ENCODE measurements at regions not wholly inside any gene's neighbourhood (a gene's known extent, or its start where the extent isn't known, plus 50 kb on each side); places are given as distances from the start of the nearest gene placed in this dataset.

- H3K4me3 ChIP-seq (ENCODE audit: low read depth, low read length) = no peak overlapping the region
- no peak for TF ChIP-seq CTCF (IDR thresholded peaks at IDR 0.05; ENCODE audit: insufficient read depth, low read depth, low read length)
- no peak for DNase-seq (ENCODE audit: low read depth)
Observed at GRCh38 chr3:178182337-178182779, 353.9 kb upstream of the KCNMB2 start.

GRCh38 chr3:178184833-178185232, 351.4 kb upstream of the KCNMB2 start:
- no peak for TF ChIP-seq CTCF (IDR thresholded peaks at IDR 0.05; ENCODE audit: insufficient read depth, low read depth, low read length)
- no peak for DNase-seq (ENCODE audit: low read depth)
- H3K4me3 ChIP-seq (ENCODE audit: low read depth, low read length) = no peak overlapping the region

- H3K4me3 ChIP-seq (ENCODE audit: low read depth, low read length) = no peak overlapping the region
- no peak for TF ChIP-seq CTCF (IDR thresholded peaks at IDR 0.05; ENCODE audit: insufficient read depth, low read depth, low read length)
- no peak for DNase-seq (ENCODE audit: low read depth)
Observed at GRCh38 chr3:178186666-178187065, 349.6 kb upstream of the KCNMB2 start.

- TF ChIP-seq CTCF (IDR thresholded peaks at IDR 0.05; ENCODE audit: insufficient read depth, low read depth, low read length) = no peak
- DNase-seq (ENCODE audit: low read depth) = no peak
- H3K4me3 ChIP-seq (ENCODE audit: low read depth, low read length) = no peak overlapping the region
Observed at GRCh38 chr3:178189854-178190253, 346.4 kb upstream of the KCNMB2 start.

- no peak for DNase-seq (ENCODE audit: low read depth)
- H3K4me3 ChIP-seq (ENCODE audit: low read depth, low read length) = no peak overlapping the region
- no peak for TF ChIP-seq CTCF (IDR thresholded peaks at IDR 0.05; ENCODE audit: insufficient read depth, low read depth, low read length)
Observed at GRCh38 chr3:178193846-178194245, 342.4 kb upstream of the KCNMB2 start.

- no peak for TF ChIP-seq CTCF (IDR thresholded peaks at IDR 0.05; ENCODE audit: insufficient read depth, low read depth, low read length)
- no peak for DNase-seq (ENCODE audit: low read depth)
- no peak overlapping the region for H3K4me3 ChIP-seq (ENCODE audit: low read depth, low read length)
Observed at GRCh38 chr3:178194539-178194938, 341.7 kb upstream of the KCNMB2 start.

- peak; percentile 40 for DNase-seq (ENCODE audit: low read depth)
- H3K4me3 ChIP-seq (ENCODE audit: low read depth, low read length) = no peak overlapping the region
- no peak for TF ChIP-seq CTCF (IDR thresholded peaks at IDR 0.05; ENCODE audit: insufficient read depth, low read depth, low read length)
Observed at GRCh38 chr3:178195824-178196223, 340.4 kb upstream of the KCNMB2 start.
